ENCODE measurements at regions not wholly inside any gene's neighbourhood (a gene's known extent, or its start where the extent isn't known, plus 50 kb on each side); places are given as distances from the start of the nearest gene placed in this dataset.

GRCh38 chr15:60072826-60073465, 68.8 kb downstream of the FOXB1 start:
- no peaks in the 10 kb centered on the region for H3K36me3 Mint-ChIP-seq
- no peaks in the 10 kb centered on the region for H3K9me3 ChIP-seq
- no peak overlapping the region for H3K4me3 Mint-ChIP-seq
- peaks cover 2 to 11% of the 10 kb centered on the region in 2 experiments for H3K4me1 ChIP-seq (ENCODE audit: control insufficient read depth in 1 of 2, extremely low read depth in 1 of 2, insufficient read depth in 2 of 2, low read length in 2 of 2)
- H3K9me3 Mint-ChIP-seq, result no peaks in the 10 kb centered on the region
- 94% methylated on average over 2 of the region's 5 CpGs for WGBS (ENCODE audit: insufficient coverage)
- H3K4me1 Mint-ChIP-seq, result peaks cover 15 to 27% (median 16%) of the 10 kb centered on the region in 3 donors
- POLR2A ChIA-PET, result no interaction called here
- H3K27me3 ChIP-seq (replicated peaks in 1 of 2; ENCODE audit: control insufficient read depth in 2 of 2, extremely low read depth in 1 of 2, insufficient read depth in 2 of 2, low read length in 1 of 2), result no peaks in the 10 kb centered on the region
- ATAC-seq (replicated peaks in 1 of 4) (no peak), DNase-seq (no peak)
- peaks cover 0 to 3% of the 10 kb centered on the region in 2 donors for H3K27me3 Mint-ChIP-seq
- no peak overlapping the region for H3K27ac ChIP-seq (ENCODE audit: low read length)
- H3K4me3 ChIP-seq (ENCODE audit: control insufficient read depth in 1 of 2, extremely low read depth in 1 of 2, low read length in 1 of 2), result no peak overlapping the region
- H3K27ac Mint-ChIP-seq, result no peak overlapping the region
- CTCF ChIA-PET, result interaction anchor here in 1 of 2 donors (1.3 kb wide), 1 partner anchor 156 kb away, joined by 3 read pairs; no protein-coding TSS in a partner anchor
- no peaks in the 10 kb centered on the region for H3K36me3 ChIP-seq (ENCODE audit: control insufficient read depth in 2 of 2, extremely low read depth in 1 of 2, insufficient read depth in 1 of 2, low read length in 1 of 2)

GRCh38 chr15:60073466-60073840, 69.3 kb downstream of the FOXB1 start:
- WGBS (ENCODE audit: insufficient coverage), result 100% methylated on average over 1 of the region's 3 CpGs
- peaks cover 0 to 3% of the 10 kb centered on the region in 2 donors for H3K27me3 Mint-ChIP-seq
- H3K4me3 ChIP-seq (ENCODE audit: control insufficient read depth in 1 of 2, extremely low read depth in 1 of 2, low read length in 1 of 2), result no peak overlapping the region
- no peaks in the 10 kb centered on the region for H3K9me3 Mint-ChIP-seq
- H3K9me3 ChIP-seq, result no peaks in the 10 kb centered on the region
- POLR2A ChIA-PET, result no interaction called here
- no peak overlapping the region for H3K27ac Mint-ChIP-seq
- H3K4me1 ChIP-seq (ENCODE audit: control insufficient read depth in 1 of 2, extremely low read depth in 1 of 2, insufficient read depth in 2 of 2, low read length in 2 of 2), result peaks cover 2 to 11% of the 10 kb centered on the region in 2 experiments
- H3K4me1 Mint-ChIP-seq, result peaks cover 15 to 31% (median 17%) of the 10 kb centered on the region in 3 donors
- ATAC-seq (replicated peaks in 1 of 4), result no peak
- no peaks in the 10 kb centered on the region for H3K36me3 ChIP-seq (ENCODE audit: control insufficient read depth in 2 of 2, extremely low read depth in 1 of 2, insufficient read depth in 1 of 2, low read length in 1 of 2)
- no peaks in the 10 kb centered on the region for H3K36me3 Mint-ChIP-seq
- no peaks in the 10 kb centered on the region for H3K27me3 ChIP-seq (replicated peaks in 1 of 2; ENCODE audit: control insufficient read depth in 2 of 2, extremely low read depth in 1 of 2, insufficient read depth in 2 of 2, low read length in 1 of 2)
- no peak overlapping the region for H3K4me3 Mint-ChIP-seq
- DNase-seq, result no peak
- H3K27ac ChIP-seq (ENCODE audit: low read length), result no peak overlapping the region
- CTCF ChIA-PET, result no interaction called here

- POLR2A ChIA-PET, result no interaction called here
- DNase-seq (no peak), ATAC-seq (replicated peaks in 1 of 4) (peak in 1 of 4 experiments; percentile 49)
- Histone ChIP-seq H3K36me3 (ENCODE audit: control insufficient read depth in 2 of 2, extremely low read depth in 1 of 2, insufficient read depth in 1 of 2, low read length in 1 of 2) (no peaks in the 10 kb centered on the region), H3K4me3 (ENCODE audit: control insufficient read depth in 1 of 2, extremely low read depth in 1 of 2, low read length in 1 of 2) (no peak overlapping the region), H3K9me3 (no peaks in the 10 kb centered on the region), H3K4me1 (ENCODE audit: control insufficient read depth in 1 of 2, extremely low read depth in 1 of 2, insufficient read depth in 2 of 2, low read length in 2 of 2) (peaks cover 2 to 11% of the 10 kb centered on the region in 2 experiments), H3K27ac (ENCODE audit: low read length) (no peak overlapping the region), H3K27me3 (replicated peaks in 1 of 2; ENCODE audit: control insufficient read depth in 2 of 2, extremely low read depth in 1 of 2, insufficient read depth in 2 of 2, low read length in 1 of 2) (no peaks in the 10 kb centered on the region)
- Mint-ChIP-seq H3K27me3 (peaks cover 0 to 3% of the 10 kb centered on the region in 2 donors), H3K4me3 (no peak overlapping the region), H3K9me3 (no peaks in the 10 kb centered on the region), H3K36me3 (no peaks in the 10 kb centered on the region), H3K4me1 (peaks cover 15 to 31% (median 17%) of the 10 kb centered on the region in 3 donors), H3K27ac (no peak overlapping the region)
- 50% methylated on average over 1 of the region's 6 CpGs for WGBS (ENCODE audit: insufficient coverage)
- CTCF ChIA-PET, result no interaction called here
Observed at GRCh38 chr15:60074181-60074885, 70.2 kb downstream of the FOXB1 start.

- ATAC-seq (replicated peaks in 1 of 4), result no peak
- H3K36me3 Mint-ChIP-seq, result no peaks in the 10 kb centered on the region
- H3K4me3 Mint-ChIP-seq, result no peak overlapping the region
- ChIA-PET CTCF (interaction anchor here in 1 of 2 donors (0.5 kb wide), 1 partner anchor 84 kb away, joined by 4 read pairs; no protein-coding TSS in a partner anchor), POLR2A (interaction anchor here in 1 of 2 donors (0.7 kb wide), 1 partner anchor 242 kb away, joined by 3 read pairs; no protein-coding TSS in a partner anchor)
- Histone ChIP-seq H3K9me3 (no peaks in the 10 kb centered on the region), H3K27me3 (replicated peaks in 1 of 2; ENCODE audit: control insufficient read depth in 2 of 2, extremely low read depth in 1 of 2, insufficient read depth in 2 of 2, low read length in 1 of 2) (no peaks in the 10 kb centered on the region), H3K4me1 (ENCODE audit: control insufficient read depth in 1 of 2, extremely low read depth in 1 of 2, insufficient read depth in 2 of 2, low read length in 2 of 2) (peaks cover 2 to 11% of the 10 kb centered on the region in 2 experiments), H3K36me3 (ENCODE audit: control insufficient read depth in 2 of 2, extremely low read depth in 1 of 2, insufficient read depth in 1 of 2, low read length in 1 of 2) (no peaks in the 10 kb centered on the region), H3K4me3 (ENCODE audit: control insufficient read depth in 1 of 2, extremely low read depth in 1 of 2, low read length in 1 of 2) (no peak overlapping the region), H3K27ac (ENCODE audit: low read length) (no peak overlapping the region)
- WGBS (ENCODE audit: insufficient coverage), result 50% methylated on average over 1 of the region's 5 CpGs
- DNase-seq, result no peak
- peaks cover 0 to 3% of the 10 kb centered on the region in 2 donors for H3K27me3 Mint-ChIP-seq
- H3K9me3 Mint-ChIP-seq, result no peaks in the 10 kb centered on the region
- no peak overlapping the region for H3K27ac Mint-ChIP-seq
- peaks cover 15 to 31% (median 17%) of the 10 kb centered on the region in 3 donors for H3K4me1 Mint-ChIP-seq
Observed at GRCh38 chr15:60076045-60076444, 71.9 kb downstream of the FOXB1 start.

GRCh38 chr15:60076582-60077276, 72.6 kb downstream of the FOXB1 start:
- H3K36me3 Mint-ChIP-seq, result no peaks in the 10 kb centered on the region
- Histone ChIP-seq H3K27ac (ENCODE audit: low read length) (no peak overlapping the region), H3K27me3 (replicated peaks in 1 of 2; ENCODE audit: control insufficient read depth in 2 of 2, extremely low read depth in 1 of 2, insufficient read depth in 2 of 2, low read length in 1 of 2) (no peaks in the 10 kb centered on the region), H3K36me3 (ENCODE audit: control insufficient read depth in 2 of 2, extremely low read depth in 1 of 2, insufficient read depth in 1 of 2, low read length in 1 of 2) (no peaks in the 10 kb centered on the region), H3K9me3 (no peaks in the 10 kb centered on the region), H3K4me3 (ENCODE audit: control insufficient read depth in 1 of 2, extremely low read depth in 1 of 2, low read length in 1 of 2) (no peak overlapping the region), H3K4me1 (ENCODE audit: control insufficient read depth in 1 of 2, extremely low read depth in 1 of 2, insufficient read depth in 2 of 2, low read length in 2 of 2) (peaks cover 2 to 11% of the 10 kb centered on the region in 2 experiments)
- WGBS (ENCODE audit: insufficient coverage), result 91% methylated on average over 10 of the region's 11 CpGs
- H3K27me3 Mint-ChIP-seq, result peaks cover 0 to 2% of the 10 kb centered on the region in 2 donors
- no peak for ATAC-seq (replicated peaks in 1 of 4)
- ChIA-PET CTCF (no interaction called here), POLR2A (no interaction called here)
- H3K27ac Mint-ChIP-seq, result no peak overlapping the region
- no peak for DNase-seq
- H3K4me3 Mint-ChIP-seq, result no peak overlapping the region
- H3K9me3 Mint-ChIP-seq, result no peaks in the 10 kb centered on the region
- H3K4me1 Mint-ChIP-seq, result peaks cover 15 to 31% (median 17%) of the 10 kb centered on the region in 3 donors

GRCh38 chr15:60077581-60078359, 73.7 kb downstream of the FOXB1 start:
- Mint-ChIP-seq H3K4me3 (peak overlapping the region in 1 of 3 donors; percentile 14), H3K9me3 (no peaks in the 10 kb centered on the region), H3K4me1 (peaks cover 15 to 31% (median 17%) of the 10 kb centered on the region in 3 donors), H3K36me3 (no peaks in the 10 kb centered on the region), H3K27ac (no peak overlapping the region), H3K27me3 (peaks cover 0 to 4% of the 10 kb centered on the region in 2 donors)
- peaks cover 2 to 11% of the 10 kb centered on the region in 2 experiments for H3K4me1 ChIP-seq (ENCODE audit: control insufficient read depth in 1 of 2, extremely low read depth in 1 of 2, insufficient read depth in 2 of 2, low read length in 2 of 2)
- no peaks in the 10 kb centered on the region for H3K36me3 ChIP-seq (ENCODE audit: control insufficient read depth in 2 of 2, extremely low read depth in 1 of 2, insufficient read depth in 1 of 2, low read length in 1 of 2)
- 56% methylated on average over 7 of the region's 11 CpGs for WGBS (ENCODE audit: insufficient coverage)
- POLR2A ChIA-PET, result interaction anchor here in 1 of 2 donors (0.7 kb wide), 1 partner anchor 1015 kb away, joined by 4 read pairs; no protein-coding TSS in a partner anchor
- no peaks in the 10 kb centered on the region for H3K9me3 ChIP-seq
- no peaks in the 10 kb centered on the region for H3K27me3 ChIP-seq (replicated peaks in 1 of 2; ENCODE audit: control insufficient read depth in 2 of 2, extremely low read depth in 1 of 2, insufficient read depth in 2 of 2, low read length in 1 of 2)
- DNase-seq (no peak), ATAC-seq (replicated peaks in 1 of 4) (no peak)
- H3K4me3 ChIP-seq (ENCODE audit: control insufficient read depth in 1 of 2, extremely low read depth in 1 of 2, low read length in 1 of 2), result no peak overlapping the region
- CTCF ChIA-PET, result no interaction called here
- no peak overlapping the region for H3K27ac ChIP-seq (ENCODE audit: low read length)
